ENCODE measurements at regions not wholly inside any gene's neighbourhood (a gene's known extent, or its start where the extent isn't known, plus 50 kb on each side); places are given as distances from the start of the nearest gene placed in this dataset.

DNA sequence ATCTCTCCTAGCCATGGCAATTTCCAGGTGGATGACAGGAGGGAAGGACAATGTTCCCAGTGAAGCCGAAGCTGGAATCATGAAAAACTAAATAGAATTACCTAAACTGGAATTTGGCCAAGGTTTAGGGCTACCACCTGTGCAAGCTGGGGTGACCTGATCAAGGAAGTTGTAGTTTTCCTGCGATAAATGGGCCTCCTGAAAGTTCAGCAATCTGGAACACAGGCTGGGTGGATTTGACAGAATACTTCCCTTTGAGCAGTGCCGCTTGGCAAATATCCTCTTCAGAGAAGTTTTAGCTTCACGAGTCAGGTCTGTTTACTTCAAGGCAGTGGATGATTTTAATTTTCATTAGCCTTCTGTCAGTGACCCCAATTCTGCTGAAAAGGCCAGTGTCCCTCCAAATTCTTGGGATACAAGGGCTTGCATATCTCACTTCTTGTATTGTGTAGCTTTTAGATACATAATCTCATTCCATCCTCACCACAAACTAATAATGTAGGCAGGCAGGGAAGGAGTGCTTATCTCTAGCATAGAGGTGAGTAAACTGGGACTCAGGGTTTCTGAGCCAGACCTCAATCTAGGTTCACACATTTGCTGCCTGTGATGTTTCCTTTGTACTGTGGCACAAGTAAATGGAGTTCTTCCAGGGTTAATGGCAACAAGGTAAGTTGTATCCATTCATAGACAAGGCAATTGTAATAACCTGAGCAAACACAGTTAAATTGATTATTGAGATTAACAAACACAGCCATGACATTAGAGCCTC is 349.4 kb downstream of the NUF2 start:
- Histone ChIP-seq H3K27ac (ENCODE audit: low read length) (no peak overlapping the region), H3K36me3 (ENCODE audit: control insufficient read depth, low read depth, low read length) (no peaks in the 10 kb centered on the region), H3K9me3 (ENCODE audit: control insufficient read depth, low read depth, low read length) (no peaks in the 10 kb centered on the region), H3K4me1 (ENCODE audit: control insufficient read depth, low read depth, low read length) (peaks cover 3% of the 10 kb centered on the region), H3K4me3 (ENCODE audit: low read length) (no peak overlapping the region), H3K9ac (ENCODE audit: low read length) (no peak overlapping the region), H3K27me3 (ENCODE audit: control insufficient read depth, insufficient read depth, low read length) (no peaks in the 10 kb centered on the region)

DNA sequence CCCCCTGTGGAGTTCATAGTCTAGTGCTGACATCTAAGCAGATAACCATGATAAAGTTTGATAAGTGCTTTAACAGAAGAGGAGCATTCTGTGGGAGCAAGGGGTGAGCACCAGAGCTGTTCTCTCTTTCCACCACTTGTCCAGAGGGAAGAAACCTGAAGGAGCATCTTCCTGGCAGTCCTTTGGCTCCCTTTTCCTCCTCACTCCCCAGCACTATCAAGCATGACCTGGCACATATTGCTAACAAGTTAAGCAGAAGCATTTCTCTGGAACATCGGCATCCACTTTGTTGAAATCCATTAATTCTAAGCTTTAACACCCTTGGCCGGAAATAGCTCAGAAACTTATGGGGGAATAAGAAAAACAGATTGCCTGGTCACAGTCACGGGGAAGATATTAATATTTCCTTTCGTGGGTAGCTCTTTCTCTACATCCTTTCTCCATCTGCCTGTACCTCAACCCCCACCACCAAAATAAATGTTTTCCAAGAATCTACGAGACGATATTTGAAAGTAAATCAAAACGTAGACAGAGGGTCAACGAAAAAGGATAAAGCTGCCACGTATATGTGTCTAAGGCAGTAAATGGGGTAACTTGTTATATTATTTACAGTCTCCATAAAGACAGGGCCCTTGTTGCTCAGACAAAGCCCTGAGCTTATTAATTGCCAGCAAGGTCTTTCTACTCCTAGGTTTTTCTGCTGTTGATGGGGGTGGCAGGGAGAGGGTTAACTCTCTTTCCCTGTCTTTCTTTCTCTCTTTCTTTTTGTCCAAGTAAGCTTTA is 351.4 kb downstream of the NUF2 start:
- peaks cover 3% of the 10 kb centered on the region for H3K4me1 ChIP-seq (ENCODE audit: control insufficient read depth, low read depth, low read length)
- no peak overlapping the region for H3K4me3 ChIP-seq (ENCODE audit: low read length)
- no peaks in the 10 kb centered on the region for H3K9me3 ChIP-seq (ENCODE audit: control insufficient read depth, low read depth, low read length)
- H3K27ac ChIP-seq (ENCODE audit: low read length), result no peak overlapping the region
- no peak overlapping the region for H3K9ac ChIP-seq (ENCODE audit: low read length)
- H3K36me3 ChIP-seq (ENCODE audit: control insufficient read depth, low read depth, low read length), result no peaks in the 10 kb centered on the region
- H3K27me3 ChIP-seq (ENCODE audit: control insufficient read depth, insufficient read depth, low read length), result no peaks in the 10 kb centered on the region

DNA sequence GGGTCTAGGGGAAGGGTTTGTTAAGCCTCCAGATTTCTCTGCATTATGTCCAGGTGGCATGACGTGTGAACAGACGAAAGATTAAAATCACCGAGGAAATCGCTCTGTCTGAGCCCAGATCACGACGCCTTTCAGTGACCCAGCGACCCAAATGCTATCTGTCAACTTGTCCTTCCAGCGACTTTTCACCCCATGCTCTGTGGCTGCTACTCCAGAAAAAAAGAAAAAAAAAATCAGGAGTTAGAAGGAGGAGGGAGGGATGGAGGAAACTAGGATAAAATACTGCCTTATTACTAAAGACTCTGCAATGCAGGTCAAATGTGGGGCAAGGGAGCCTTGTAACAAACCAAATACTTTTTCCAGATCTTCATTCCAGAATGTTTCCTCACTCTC is 352.0 kb downstream of the NUF2 start:
- no peaks in the 10 kb centered on the region for H3K36me3 ChIP-seq (ENCODE audit: control insufficient read depth, low read depth, low read length)
- no peaks in the 10 kb centered on the region for H3K27me3 ChIP-seq (ENCODE audit: control insufficient read depth, insufficient read depth, low read length)
- H3K4me3 ChIP-seq (ENCODE audit: low read length), result no peak overlapping the region
- no peak overlapping the region for H3K9ac ChIP-seq (ENCODE audit: low read length)
- peaks cover 3% of the 10 kb centered on the region for H3K4me1 ChIP-seq (ENCODE audit: control insufficient read depth, low read depth, low read length)
- H3K27ac ChIP-seq (ENCODE audit: low read length), result no peak overlapping the region
- H3K9me3 ChIP-seq (ENCODE audit: control insufficient read depth, low read depth, low read length), result no peaks in the 10 kb centered on the region

DNA sequence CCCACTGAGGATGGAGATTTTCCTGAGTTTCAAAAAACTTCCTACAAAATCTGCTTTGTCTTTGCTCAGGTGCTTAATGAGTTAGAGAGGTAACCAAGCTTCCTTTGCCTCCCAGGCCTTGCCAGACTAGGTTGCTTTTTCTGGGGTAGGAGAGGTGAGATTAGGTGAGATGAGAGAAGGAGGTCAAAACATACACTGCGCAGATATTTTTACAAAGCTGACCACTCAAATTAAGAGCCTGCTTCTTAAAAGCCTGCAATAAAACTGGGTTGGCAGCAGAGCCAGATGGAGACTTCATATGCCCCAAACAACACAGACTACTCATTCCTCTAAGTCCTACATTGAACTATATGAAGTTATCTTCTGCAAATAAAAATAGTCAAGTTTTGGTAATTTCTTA is 352.5 kb downstream of the NUF2 start:
- H3K4me3 ChIP-seq (ENCODE audit: low read length), result no peak overlapping the region
- no peaks in the 10 kb centered on the region for H3K9me3 ChIP-seq (ENCODE audit: control insufficient read depth, low read depth, low read length)
- H3K27me3 ChIP-seq (ENCODE audit: control insufficient read depth, insufficient read depth, low read length), result no peaks in the 10 kb centered on the region

DNA sequence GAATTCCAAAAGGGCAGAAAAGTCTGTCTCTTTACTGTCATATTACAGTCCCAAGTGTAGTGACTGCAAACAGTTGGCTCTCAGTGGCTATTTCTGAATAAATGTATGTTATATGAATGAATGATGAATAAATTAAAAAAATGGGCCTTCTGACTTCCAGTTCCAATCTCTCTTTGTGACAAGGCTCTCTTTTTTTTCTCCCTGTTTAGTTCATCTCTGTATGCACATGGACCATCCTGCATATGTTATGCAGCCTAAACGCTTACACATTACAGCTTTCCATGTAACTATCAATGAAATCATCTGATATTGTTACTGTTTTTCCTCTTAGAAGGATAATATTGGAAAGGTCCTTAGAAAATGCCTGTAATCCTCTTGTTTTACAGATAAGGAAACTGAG is 363.0 kb downstream of the NUF2 start:
- Histone ChIP-seq H3K9ac (ENCODE audit: low read length) (no peak overlapping the region), H3K27me3 (ENCODE audit: control insufficient read depth, insufficient read depth, low read length) (no peaks in the 10 kb centered on the region), H3K9me3 (ENCODE audit: control insufficient read depth, low read depth, low read length) (peaks cover 11% of the 10 kb centered on the region), H3K4me1 (ENCODE audit: control insufficient read depth, low read depth, low read length) (no peaks in the 10 kb centered on the region), H3K4me3 (ENCODE audit: low read length) (no peak overlapping the region), H3K36me3 (ENCODE audit: control insufficient read depth, low read depth, low read length) (no peaks in the 10 kb centered on the region), H3K27ac (ENCODE audit: low read length) (no peak overlapping the region)

More for the DNA sequence above, 352.5 kb downstream of the NUF2 start:
- Histone ChIP-seq H3K36me3 (ENCODE audit: control insufficient read depth, low read depth, low read length) (no peaks in the 10 kb centered on the region), H3K27ac (ENCODE audit: low read length) (no peak overlapping the region), H3K4me1 (ENCODE audit: control insufficient read depth, low read depth, low read length) (peaks cover 3% of the 10 kb centered on the region), H3K9ac (ENCODE audit: low read length) (no peak overlapping the region)

DNA sequence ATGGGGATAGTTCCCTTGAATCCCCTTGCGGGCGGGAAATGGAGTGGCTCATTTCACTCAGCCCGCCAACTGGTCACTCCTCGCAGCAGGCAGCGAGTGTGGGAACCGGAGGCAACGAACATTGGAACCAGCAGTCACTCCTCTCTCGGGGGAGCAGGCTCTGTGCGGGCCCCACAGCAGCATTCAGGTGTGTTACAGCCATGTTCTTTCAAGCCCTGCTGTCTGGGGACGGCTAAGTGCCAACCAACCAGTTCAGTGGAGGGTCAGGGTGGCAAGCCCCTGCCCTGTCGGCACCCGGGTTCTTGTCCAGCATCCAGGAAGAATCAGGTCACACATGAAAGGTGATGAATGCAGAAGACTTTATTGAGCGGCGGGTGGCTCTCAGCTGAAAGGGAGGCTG is 370.5 kb downstream of the NUF2 start:
- Histone ChIP-seq H3K9ac (ENCODE audit: low read length) (no peak overlapping the region), H3K4me3 (ENCODE audit: low read length) (no peak overlapping the region), H3K4me1 (ENCODE audit: control insufficient read depth, low read depth, low read length) (no peaks in the 10 kb centered on the region), H3K27ac (ENCODE audit: low read length) (no peak overlapping the region), H3K9me3 (ENCODE audit: control insufficient read depth, low read depth, low read length) (no peaks in the 10 kb centered on the region), H3K27me3 (ENCODE audit: control insufficient read depth, insufficient read depth, low read length) (no peaks in the 10 kb centered on the region), H3K36me3 (ENCODE audit: control insufficient read depth, low read depth, low read length) (no peaks in the 10 kb centered on the region)

DNA sequence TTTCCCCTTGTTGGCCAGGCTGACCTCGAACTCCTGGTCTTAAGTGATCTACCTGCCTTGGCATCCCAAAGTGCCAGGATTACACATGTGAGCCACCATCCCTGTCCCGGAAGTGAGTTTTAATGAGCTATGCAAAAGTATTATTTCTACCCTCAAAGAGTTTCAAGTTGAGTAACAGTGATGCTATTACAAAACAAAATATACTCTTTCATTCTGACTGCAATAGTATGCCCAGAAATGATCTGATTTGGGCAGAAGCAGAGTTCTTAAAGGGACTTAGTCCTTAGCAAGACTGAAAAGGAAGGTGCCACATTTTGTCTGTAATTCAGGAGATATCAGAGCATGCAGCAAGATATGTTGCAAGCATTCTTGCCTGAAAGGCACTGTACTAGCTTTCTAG is 375.4 kb downstream of the NUF2 start:
- Histone ChIP-seq H3K9ac (ENCODE audit: low read length) (no peak overlapping the region), H3K9me3 (ENCODE audit: control insufficient read depth, low read depth, low read length) (no peaks in the 10 kb centered on the region), H3K4me1 (ENCODE audit: control insufficient read depth, low read depth, low read length) (no peaks in the 10 kb centered on the region), H3K27me3 (ENCODE audit: control insufficient read depth, insufficient read depth, low read length) (no peaks in the 10 kb centered on the region), H3K4me3 (ENCODE audit: low read length) (no peak overlapping the region), H3K36me3 (ENCODE audit: control insufficient read depth, low read depth, low read length) (no peaks in the 10 kb centered on the region), H3K27ac (ENCODE audit: low read length) (no peak overlapping the region)

DNA sequence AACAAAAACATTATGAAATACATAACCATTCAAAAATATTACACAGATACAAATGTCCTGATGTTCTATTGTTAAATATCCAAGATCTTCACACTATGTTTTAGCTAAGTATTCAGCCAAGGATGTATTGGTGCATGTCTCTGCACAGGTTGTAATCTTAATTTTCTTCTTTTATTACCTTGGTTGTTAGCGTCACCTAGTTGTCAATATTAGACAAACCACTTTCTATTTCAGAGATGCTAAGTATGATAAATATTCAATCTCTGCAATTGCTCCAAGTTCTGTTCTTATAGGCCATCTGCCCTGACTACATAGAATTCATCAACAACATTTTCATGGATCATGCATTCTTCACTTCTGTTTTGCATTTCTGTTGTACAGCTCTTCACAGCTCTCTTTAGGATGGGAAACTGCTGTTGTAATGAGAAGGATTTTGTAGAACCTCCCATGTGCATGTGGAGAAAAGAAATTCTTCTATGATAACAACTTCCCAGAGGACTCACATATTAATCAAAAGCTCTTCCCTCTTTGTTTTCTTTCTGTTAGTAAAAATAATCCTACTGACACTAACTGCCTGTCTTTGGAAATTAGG is 380.1 kb downstream of the NUF2 start:
- Histone ChIP-seq H3K4me1 (ENCODE audit: control insufficient read depth, low read depth, low read length) (no peaks in the 10 kb centered on the region), H3K4me3 (ENCODE audit: low read length) (no peak overlapping the region)

DNA sequence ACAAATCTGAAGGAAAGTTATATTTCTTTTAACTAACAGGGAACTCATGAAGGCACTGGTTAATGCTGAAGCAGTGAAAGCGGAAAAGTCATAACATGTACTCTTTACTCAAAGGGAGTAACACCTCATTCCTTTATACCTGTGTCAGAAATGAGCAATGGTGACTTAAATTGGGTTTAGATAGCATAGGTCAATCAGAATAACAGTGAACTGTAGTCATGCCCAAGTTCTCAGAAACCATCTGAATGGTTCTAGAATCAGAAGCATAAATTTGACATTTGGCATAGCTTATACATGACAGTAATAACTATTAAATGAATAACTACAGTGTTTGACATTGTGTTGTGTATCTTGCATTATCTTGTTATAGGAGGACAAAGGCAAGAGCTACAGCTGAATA is 382.0 kb downstream of the NUF2 start:
- no peaks in the 10 kb centered on the region for H3K4me1 ChIP-seq (ENCODE audit: control insufficient read depth, low read depth, low read length)
- no peaks in the 10 kb centered on the region for H3K9me3 ChIP-seq (ENCODE audit: control insufficient read depth, low read depth, low read length)
- H3K4me3 ChIP-seq (ENCODE audit: low read length), result no peak overlapping the region
- H3K9ac ChIP-seq (ENCODE audit: low read length), result no peak overlapping the region
- no peaks in the 10 kb centered on the region for H3K27me3 ChIP-seq (ENCODE audit: control insufficient read depth, insufficient read depth, low read length)
- H3K27ac ChIP-seq (ENCODE audit: low read length), result no peak overlapping the region
- H3K36me3 ChIP-seq (ENCODE audit: control insufficient read depth, low read depth, low read length), result no peaks in the 10 kb centered on the region

More for the DNA sequence above, 380.1 kb downstream of the NUF2 start:
- Histone ChIP-seq H3K27ac (ENCODE audit: low read length) (no peak overlapping the region), H3K27me3 (ENCODE audit: control insufficient read depth, insufficient read depth, low read length) (no peaks in the 10 kb centered on the region), H3K9ac (ENCODE audit: low read length) (no peak overlapping the region), H3K36me3 (ENCODE audit: control insufficient read depth, low read depth, low read length) (no peaks in the 10 kb centered on the region), H3K9me3 (ENCODE audit: control insufficient read depth, low read depth, low read length) (no peaks in the 10 kb centered on the region)

DNA sequence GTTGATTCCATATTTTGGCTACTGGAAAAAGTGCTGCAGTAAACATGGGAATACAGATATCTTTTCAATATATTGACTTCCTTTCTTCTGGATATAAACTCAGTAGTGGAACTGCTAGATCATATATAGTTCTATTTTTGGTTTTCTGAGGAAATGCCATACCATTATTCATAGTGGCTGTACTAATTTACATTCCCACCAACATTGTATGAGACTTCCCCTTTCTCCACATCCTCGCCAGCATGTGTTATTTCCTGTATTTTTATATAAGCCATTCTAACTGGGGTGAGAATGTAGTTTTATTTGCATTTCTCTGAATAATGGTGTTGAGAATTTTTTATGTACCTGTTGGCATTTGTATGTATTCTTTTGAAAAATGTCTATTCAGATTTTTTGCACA is 385.2 kb downstream of the NUF2 start:
- Histone ChIP-seq H3K36me3 (ENCODE audit: control insufficient read depth, low read depth, low read length) (no peaks in the 10 kb centered on the region), H3K4me3 (ENCODE audit: low read length) (no peak overlapping the region), H3K9ac (ENCODE audit: low read length) (no peak overlapping the region), H3K27me3 (ENCODE audit: control insufficient read depth, insufficient read depth, low read length) (no peaks in the 10 kb centered on the region), H3K4me1 (ENCODE audit: control insufficient read depth, low read depth, low read length) (no peaks in the 10 kb centered on the region), H3K27ac (ENCODE audit: low read length) (no peak overlapping the region), H3K9me3 (ENCODE audit: control insufficient read depth, low read depth, low read length) (no peaks in the 10 kb centered on the region)

DNA sequence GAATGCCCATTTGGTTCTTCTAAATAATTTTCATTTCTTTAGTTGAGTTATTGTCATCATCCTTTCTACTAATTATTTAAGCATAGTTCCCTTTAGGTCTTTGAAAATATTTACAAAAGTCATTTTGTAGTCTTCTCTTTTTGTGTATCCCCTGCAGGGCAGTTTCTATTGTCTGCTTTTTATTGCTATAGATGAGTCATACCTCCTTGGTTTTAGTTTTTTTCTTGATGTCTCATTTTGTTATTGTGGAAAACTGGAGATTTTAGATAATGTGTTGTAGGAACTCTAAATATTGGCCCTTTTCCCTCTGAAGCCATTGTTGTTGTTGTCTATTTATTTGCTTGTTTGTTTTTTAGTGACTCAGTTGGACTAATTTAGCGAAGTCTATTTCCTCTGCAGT is 387.9 kb downstream of the NUF2 start:
- Histone ChIP-seq H3K9ac (ENCODE audit: low read length) (no peak overlapping the region), H3K4me1 (ENCODE audit: control insufficient read depth, low read depth, low read length) (no peaks in the 10 kb centered on the region), H3K4me3 (ENCODE audit: low read length) (no peak overlapping the region), H3K27ac (ENCODE audit: low read length) (no peak overlapping the region), H3K36me3 (ENCODE audit: control insufficient read depth, low read depth, low read length) (no peaks in the 10 kb centered on the region), H3K27me3 (ENCODE audit: control insufficient read depth, insufficient read depth, low read length) (no peaks in the 10 kb centered on the region), H3K9me3 (ENCODE audit: control insufficient read depth, low read depth, low read length) (no peaks in the 10 kb centered on the region)

All from iPS-18a (cell line).